ENCODE measurements at regions not wholly inside any gene's neighbourhood (a gene's known extent, or its start where the extent isn't known, plus 50 kb on each side); places are given as distances from the start of the nearest gene placed in this dataset.
A peak's percentile ranks its signal among the peaks of the same experiment; 100 is the strongest.

GRCh38 chr7:115435178-115435577 is 513.3 kb downstream of the MDFIC start:
- TF ChIP-seq, protein P1, sequence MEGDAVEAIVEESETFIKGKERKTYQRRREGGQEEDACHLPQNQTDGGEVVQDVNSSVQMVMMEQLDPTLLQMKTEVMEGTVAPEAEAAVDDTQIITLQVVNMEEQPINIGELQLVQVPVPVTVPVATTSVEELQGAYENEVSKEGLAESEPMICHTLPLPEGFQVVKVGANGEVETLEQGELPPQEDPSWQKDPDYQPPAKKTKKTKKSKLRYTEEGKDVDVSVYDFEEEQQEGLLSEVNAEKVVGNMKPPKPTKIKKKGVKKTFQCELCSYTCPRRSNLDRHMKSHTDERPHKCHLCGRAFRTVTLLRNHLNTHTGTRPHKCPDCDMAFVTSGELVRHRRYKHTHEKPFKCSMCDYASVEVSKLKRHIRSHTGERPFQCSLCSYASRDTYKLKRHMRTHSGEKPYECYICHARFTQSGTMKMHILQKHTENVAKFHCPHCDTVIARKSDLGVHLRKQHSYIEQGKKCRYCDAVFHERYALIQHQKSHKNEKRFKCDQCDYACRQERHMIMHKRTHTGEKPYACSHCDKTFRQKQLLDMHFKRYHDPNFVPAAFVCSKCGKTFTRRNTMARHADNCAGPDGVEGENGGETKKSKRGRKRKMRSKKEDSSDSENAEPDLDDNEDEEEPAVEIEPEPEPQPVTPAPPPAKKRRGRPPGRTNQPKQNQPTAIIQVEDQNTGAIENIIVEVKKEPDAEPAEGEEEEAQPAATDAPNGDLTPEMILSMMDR (IDR thresholded peaks at IDR 0.05; ENCODE audit: borderline replicate concordance, extremely low read depth, insufficient read depth) = no peak
- intact Hi-C loops (cut with DNase I) = no loop called here
- no peaks in the 10 kb centered on the region for H3K27me3 ChIP-seq (ENCODE audit: control insufficient read depth, insufficient read depth, low read length)

GRCh38 chr7:115429918-115430317 is 508.0 kb downstream of the MDFIC start:
- no peak overlapping the region for H3K4me3 ChIP-seq (ENCODE audit: low read length in 3 of 3)
- no peak overlapping the region for H3K27ac ChIP-seq (ENCODE audit: low read depth in 2 of 2, low read length in 2 of 2)
- no peaks in the 10 kb centered on the region for H3K36me3 ChIP-seq (ENCODE audit: control insufficient read depth in 2 of 3, insufficient read depth in 3 of 3, low read length in 3 of 3)
- intact Hi-C loops (cut with DNase I) = no loop called here
- no peak overlapping the region for H3K9ac ChIP-seq (ENCODE audit: low read length in 3 of 3)
- H3K27me3 ChIP-seq (ENCODE audit: control insufficient read depth, insufficient read depth, low read length) = no peaks in the 10 kb centered on the region
- FAIRE-seq = no peak
- H3K9me3 ChIP-seq (ENCODE audit: control insufficient read depth in 2 of 3, insufficient read depth in 1 of 3, low read length in 3 of 3) = no peaks in the 10 kb centered on the region
- TF ChIP-seq, protein P1 (IDR thresholded peaks at IDR 0.05; ENCODE audit: borderline replicate concordance, extremely low read depth, insufficient read depth) = no peak
- no peaks in the 10 kb centered on the region for H3K4me1 ChIP-seq (ENCODE audit: control insufficient read depth in 2 of 3, insufficient read depth in 2 of 3, low read depth in 1 of 3, low read length in 3 of 3)
- DNase-seq = no peak

More at GRCh38 chr7:115435178-115435577, 513.3 kb downstream of the MDFIC start:
- H3K36me3 ChIP-seq (ENCODE audit: control insufficient read depth in 2 of 3, insufficient read depth in 3 of 3, low read length in 3 of 3) = no peaks in the 10 kb centered on the region
- H3K4me3 ChIP-seq (ENCODE audit: low read length in 3 of 3) = no peak overlapping the region
- no peaks in the 10 kb centered on the region for H3K4me1 ChIP-seq (ENCODE audit: control insufficient read depth in 2 of 3, insufficient read depth in 2 of 3, low read depth in 1 of 3, low read length in 3 of 3)
- no peaks in the 10 kb centered on the region for H3K9me3 ChIP-seq (ENCODE audit: control insufficient read depth in 2 of 3, insufficient read depth in 1 of 3, low read length in 3 of 3)
- H3K9ac ChIP-seq (ENCODE audit: low read length in 3 of 3) = no peak overlapping the region
- FAIRE-seq = no peak
- no peak overlapping the region for H3K27ac ChIP-seq (ENCODE audit: low read depth in 2 of 2, low read length in 2 of 2)
- DNase-seq = no peak

DNA sequence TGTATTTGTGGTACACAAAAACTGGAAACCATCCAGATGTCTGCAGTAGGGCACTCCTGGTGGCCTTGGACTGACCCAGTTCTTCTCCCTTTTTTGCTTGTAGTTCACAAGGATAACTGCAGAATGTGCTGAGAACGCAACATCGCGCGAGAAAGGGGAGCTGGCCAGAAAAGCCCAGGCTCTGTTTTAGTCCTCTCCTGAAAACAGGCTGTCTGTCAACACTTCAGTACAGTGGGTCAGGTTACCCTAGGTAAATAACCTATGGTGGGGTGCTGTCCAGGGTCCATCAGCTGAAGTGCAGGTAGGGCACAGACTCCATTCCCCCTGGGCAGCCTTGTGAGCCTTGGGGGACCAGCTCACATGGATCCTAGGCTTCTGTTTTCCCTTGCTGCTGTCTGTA is 495.8 kb downstream of the MDFIC start:
- intact Hi-C loops (cut with DNase I) = no loop called here
- Histone ChIP-seq H3K27me3 (ENCODE audit: control insufficient read depth, insufficient read depth, low read length) (no peaks in the 10 kb centered on the region), H3K4me1 (ENCODE audit: control insufficient read depth in 2 of 3, insufficient read depth in 2 of 3, low read depth in 1 of 3, low read length in 3 of 3) (no peaks in the 10 kb centered on the region), H3K9ac (ENCODE audit: low read length in 3 of 3) (no peak overlapping the region), H3K4me3 (ENCODE audit: low read length in 3 of 3) (no peak overlapping the region), H3K36me3 (ENCODE audit: control insufficient read depth in 2 of 3, insufficient read depth in 3 of 3, low read length in 3 of 3) (no peaks in the 10 kb centered on the region), H3K9me3 (ENCODE audit: control insufficient read depth in 2 of 3, insufficient read depth in 1 of 3, low read length in 3 of 3) (no peaks in the 10 kb centered on the region), H3K27ac (ENCODE audit: low read depth in 2 of 2, low read length in 2 of 2) (no peak overlapping the region)
- TF ChIP-seq, protein P1 (IDR thresholded peaks at IDR 0.05; ENCODE audit: borderline replicate concordance, extremely low read depth, insufficient read depth) = no peak
- DNase-seq (peak in 3 of 5 donors; percentile 1 to 9 (median 1)), FAIRE-seq (no peak)
